ENCODE measurements at regions not wholly inside any gene's neighbourhood (a gene's known extent, or its start where the extent isn't known, plus 50 kb on each side); places are given as distances from the start of the nearest gene placed in this dataset.

- DNase-seq: no peak
These were observed 189.8 kb downstream of the SH3BP4 start for GRCh38 chr2:235141411-235142128.

GRCh38 chr2:235142601-235143000 lies 190.8 kb downstream of the SH3BP4 start:
- DNase-seq: no peak

- no peak for DNase-seq
These were observed 192.0 kb downstream of the SH3BP4 start for GRCh38 chr2:235143789-235144188.

GRCh38 chr2:235144291-235144690 lies 192.5 kb downstream of the SH3BP4 start:
- no peak for DNase-seq

GRCh38 chr2:235146206-235146605 lies 194.4 kb downstream of the SH3BP4 start:
- DNase-seq: no peak

- DNase-seq: no peak
These were observed 195.2 kb downstream of the SH3BP4 start for GRCh38 chr2:235146871-235147565.

GRCh38 chr2:235148201-235149170 lies 196.7 kb downstream of the SH3BP4 start:
- peak; percentile 14 for DNase-seq

- DNase-seq: no peak
These were observed 197.4 kb downstream of the SH3BP4 start for GRCh38 chr2:235149240-235149659.

GRCh38 chr2:235149736-235150135 lies 197.9 kb downstream of the SH3BP4 start:
- DNase-seq: no peak

GRCh38 chr2:235151152-235151551 lies 199.3 kb downstream of the SH3BP4 start:
- DNase-seq: no peak

- no peak for DNase-seq
These were observed 203.3 kb downstream of the SH3BP4 start for GRCh38 chr2:235155163-235155562.

- DNase-seq: no peak
These were observed 204.2 kb downstream of the SH3BP4 start for GRCh38 chr2:235156055-235156454.

- no peak for DNase-seq
These were observed 206.1 kb downstream of the SH3BP4 start for GRCh38 chr2:235157746-235158482.

- DNase-seq: no peak
These were observed 208.5 kb downstream of the SH3BP4 start for GRCh38 chr2:235160281-235160810.

- DNase-seq: no peak
These were observed 209.7 kb downstream of the SH3BP4 start for GRCh38 chr2:235161565-235161964.

GRCh38 chr2:235162082-235162836 lies 210.4 kb downstream of the SH3BP4 start:
- no peak for DNase-seq

- no peak for DNase-seq
These were observed 211.0 kb downstream of the SH3BP4 start for GRCh38 chr2:235162837-235163197.

GRCh38 chr2:235165136-235165535 lies 213.3 kb downstream of the SH3BP4 start:
- DNase-seq: no peak

- no peak for DNase-seq
These were observed 213.8 kb downstream of the SH3BP4 start for GRCh38 chr2:235165631-235166030.

GRCh38 chr2:235168174-235168979 lies 216.6 kb downstream of the SH3BP4 start:
- no peak for DNase-seq

- no peak for DNase-seq
These were observed 218.2 kb downstream of the SH3BP4 start for GRCh38 chr2:235170016-235170415.
